ENCODE measurements at regions not wholly inside any gene's neighbourhood (a gene's known extent, or its start where the extent isn't known, plus 50 kb on each side); places are given as distances from the start of the nearest gene placed in this dataset.

DNA sequence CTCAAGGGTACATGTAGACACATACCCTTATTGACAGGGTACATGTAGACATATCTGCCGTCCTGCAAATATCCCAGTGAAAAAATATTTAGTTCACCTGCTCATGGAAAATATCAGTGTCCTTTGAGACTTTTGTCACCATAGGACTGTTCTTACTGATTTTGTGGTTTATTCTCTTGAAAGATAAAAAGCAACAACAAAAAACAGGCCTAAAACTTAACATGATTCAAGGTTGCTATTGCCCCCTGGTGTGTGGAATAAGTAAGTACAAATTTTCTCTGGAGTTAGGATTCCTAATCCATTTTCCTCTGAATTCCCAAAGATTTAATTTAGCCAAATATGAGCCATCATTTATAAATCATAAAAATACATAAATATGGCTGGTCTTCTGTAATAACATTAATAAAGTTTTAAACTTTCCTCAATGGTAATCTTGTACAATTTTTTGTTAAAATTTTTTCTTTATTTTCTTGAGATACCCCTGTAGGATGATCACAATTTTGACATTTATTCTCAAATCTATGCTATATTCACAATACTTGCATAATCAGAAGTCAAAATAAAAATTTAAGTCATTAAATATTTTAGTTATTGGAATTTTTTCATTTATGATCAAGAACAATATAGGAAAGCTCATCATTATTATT, 741.4 kb upstream of the POT1 start:
- TF ChIP-seq CTCF (IDR thresholded peaks at IDR 0.05) (peak; percentile 88), ZFX (IDR thresholded peaks at IDR 0.05; ENCODE audit: borderline replicate concordance) (no peak)
